Sigmoid colon (tissue), 4 donors: ENCODE measurements at regions not wholly inside any gene's neighbourhood (a gene's known extent, or its start where the extent isn't known, plus 50 kb on each side); places are given as distances from the start of the nearest gene placed in this dataset.

Source experiments
- CTCF ChIP-seq, 4 experiments: fragments of 450-650 bp in 3 of 4; fragments of 200-600 bp in 1 of 4; IDR thresholded peaks; one replicate each; pipeline ENCODE4 v1.5.1; 2016 to 2019; ENCODE audit warnings: antibody characterized with exemption in 4 of 4, mild to moderate bottlenecking in 3 of 4, moderate library complexity in 2 of 4
- EP300 ChIP-seq, 4 donors: sonication (generic); formaldehyde crosslinking; IDR thresholded peaks; one replicate each; pipeline ENCODE4 v1.6.1; 2017; ENCODE audit warnings: antibody characterized with exemption in 4 of 4
- POLR2AphosphoS5 ChIP-seq, 4 donors: sonication (generic); formaldehyde crosslinking; IDR thresholded peaks; one replicate each; pipeline ENCODE4 v1.6.1; 2017; ENCODE audit warnings: antibody characterized with exemption in 4 of 4

DNA sequence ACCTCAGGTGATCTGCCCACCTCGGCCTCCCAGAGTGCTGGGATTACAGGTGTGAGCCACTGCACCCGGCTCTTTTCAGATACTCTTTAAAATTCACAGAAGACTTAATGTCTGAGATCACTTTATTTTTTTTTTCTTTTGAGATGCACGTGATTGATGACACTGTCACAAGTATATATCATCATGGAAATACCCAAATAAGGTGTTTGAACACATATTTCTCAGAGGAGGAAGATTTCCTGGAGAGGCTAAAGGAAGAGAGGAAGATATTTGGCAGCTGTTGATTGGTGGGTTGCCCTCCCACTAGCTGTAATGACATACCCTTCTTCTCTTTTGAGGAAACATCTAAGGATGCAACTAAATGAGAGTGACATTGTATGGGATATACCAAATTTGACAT lies 225.9 kb upstream of the CITED2 start:
- no peak for TF ChIP-seq CTCF (IDR thresholded peaks at IDR 0.05)
- TF ChIP-seq EP300 (IDR thresholded peaks at IDR 0.05) = no peak
- no peak for TF ChIP-seq POLR2AphosphoS5 (IDR thresholded peaks at IDR 0.05)
